C4-2B (cell line): ENCODE measurements at regions not wholly inside any gene's neighbourhood (a gene's known extent, or its start where the extent isn't known, plus 50 kb on each side); places are given as distances from the start of the nearest gene placed in this dataset.

Experiments used
- ZFX ChIP-seq: fragments of 450-650 bp; IDR thresholded peaks from 2 replicates; pipeline ENCODE4 v1.6.1; 2017
- TF ChIP-seq, protein P1 (sequence below): fragments of 450-650 bp; conservative IDR thresholded peaks from 2 replicates; pipeline ENCODE4 v1.5.1; 2017; ENCODE audit warnings: mild to moderate bottlenecking

DNA sequence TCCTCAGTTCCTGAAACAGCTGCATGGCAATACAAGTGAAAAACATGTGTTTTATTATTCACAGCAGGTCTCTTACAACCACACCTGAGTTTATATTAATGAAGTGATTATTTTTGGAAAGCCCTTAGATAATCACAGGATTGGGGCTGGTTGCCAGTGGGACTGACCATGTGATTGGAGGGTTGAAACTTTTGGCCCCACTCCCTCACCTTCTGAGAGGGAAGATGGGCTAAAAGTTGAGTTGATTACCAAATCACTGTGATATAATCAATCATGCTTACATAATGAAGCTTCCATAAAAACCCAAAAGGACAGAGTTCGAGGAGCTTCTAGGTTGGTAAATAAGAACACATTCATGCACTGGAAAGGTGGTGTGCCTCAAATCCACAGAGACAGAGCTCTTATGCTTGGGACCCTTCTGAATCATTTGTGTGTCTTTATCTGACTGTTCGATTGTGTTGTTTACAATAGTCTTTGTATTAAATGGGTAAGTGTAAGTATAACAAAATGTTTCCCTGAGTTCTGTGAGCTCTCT is 393.9 kb downstream of the RPS24 start:
- TF ChIP-seq, protein P1, sequence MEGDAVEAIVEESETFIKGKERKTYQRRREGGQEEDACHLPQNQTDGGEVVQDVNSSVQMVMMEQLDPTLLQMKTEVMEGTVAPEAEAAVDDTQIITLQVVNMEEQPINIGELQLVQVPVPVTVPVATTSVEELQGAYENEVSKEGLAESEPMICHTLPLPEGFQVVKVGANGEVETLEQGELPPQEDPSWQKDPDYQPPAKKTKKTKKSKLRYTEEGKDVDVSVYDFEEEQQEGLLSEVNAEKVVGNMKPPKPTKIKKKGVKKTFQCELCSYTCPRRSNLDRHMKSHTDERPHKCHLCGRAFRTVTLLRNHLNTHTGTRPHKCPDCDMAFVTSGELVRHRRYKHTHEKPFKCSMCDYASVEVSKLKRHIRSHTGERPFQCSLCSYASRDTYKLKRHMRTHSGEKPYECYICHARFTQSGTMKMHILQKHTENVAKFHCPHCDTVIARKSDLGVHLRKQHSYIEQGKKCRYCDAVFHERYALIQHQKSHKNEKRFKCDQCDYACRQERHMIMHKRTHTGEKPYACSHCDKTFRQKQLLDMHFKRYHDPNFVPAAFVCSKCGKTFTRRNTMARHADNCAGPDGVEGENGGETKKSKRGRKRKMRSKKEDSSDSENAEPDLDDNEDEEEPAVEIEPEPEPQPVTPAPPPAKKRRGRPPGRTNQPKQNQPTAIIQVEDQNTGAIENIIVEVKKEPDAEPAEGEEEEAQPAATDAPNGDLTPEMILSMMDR = no peak
- TF ChIP-seq ZFX = no peak
